ENCODE measurements at regions not wholly inside any gene's neighbourhood (a gene's known extent, or its start where the extent isn't known, plus 50 kb on each side); places are given as distances from the start of the nearest gene placed in this dataset.
A peak's percentile ranks its signal among the peaks of the same experiment; 100 is the strongest.

DNA sequence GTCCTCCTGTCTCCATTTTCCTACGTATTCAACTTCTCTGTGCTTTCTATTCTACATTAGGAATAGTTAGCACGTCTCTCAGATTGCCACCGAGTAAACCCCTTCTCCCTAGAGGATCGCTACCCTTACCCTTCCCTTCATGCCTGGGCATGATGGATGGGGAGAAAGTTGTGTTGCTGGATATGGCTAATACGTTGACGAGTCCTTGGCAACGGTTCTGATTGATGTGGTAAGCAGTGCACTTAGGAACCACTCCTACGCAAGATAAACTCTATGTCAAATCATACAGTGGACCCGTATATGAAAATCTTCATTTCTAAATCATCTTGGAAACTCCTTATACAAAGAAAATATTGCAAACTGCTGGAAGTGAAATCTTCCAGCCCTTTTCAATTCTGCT, 224.5 kb downstream of the EFNB2 start:
- CTCF ChIA-PET: no interaction called here
- ATAC-seq: no peak
- no peaks in the 10 kb centered on the region for H3K4me1 ChIP-seq (ENCODE audit: control insufficient read depth in 1 of 2, insufficient read depth in 2 of 2, low read length in 2 of 2)

DNA sequence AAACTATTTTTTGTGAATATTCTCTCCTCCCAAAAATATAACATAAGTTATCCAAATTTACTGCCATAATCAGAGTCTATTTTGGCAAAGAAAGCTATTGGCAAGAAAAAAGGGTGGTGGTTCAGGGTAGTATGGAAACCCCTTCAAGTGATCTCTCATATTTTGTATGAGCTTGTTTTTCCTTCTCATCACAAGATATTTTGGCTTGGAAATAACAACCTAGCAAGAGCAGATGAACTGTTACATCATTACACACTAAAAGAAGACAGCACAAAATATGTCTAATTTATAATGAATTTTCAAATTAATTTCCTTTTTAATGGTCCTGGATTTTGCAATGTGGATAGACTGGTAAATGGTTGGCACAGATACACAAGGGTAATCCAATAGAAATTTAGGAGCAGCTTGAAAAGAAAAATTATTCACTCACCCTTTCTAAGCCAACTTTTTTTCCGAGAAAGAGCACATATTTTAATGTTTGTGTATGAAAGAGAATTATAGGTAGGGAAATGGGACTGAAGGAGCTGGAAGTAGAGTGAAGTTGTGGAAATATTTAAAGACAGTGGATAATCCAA, 225.1 kb downstream of the EFNB2 start:
- Histone ChIP-seq H3K4me3 (replicated peaks in 1 of 2; ENCODE audit: low read depth in 1 of 2, low read length in 2 of 2) (no peak overlapping the region), H3K9ac (ENCODE audit: low read length) (no peak overlapping the region), H3K4me1 (ENCODE audit: control insufficient read depth in 1 of 2, insufficient read depth in 2 of 2, low read length in 2 of 2) (no peaks in the 10 kb centered on the region), H3K79me2 (ENCODE audit: insufficient read depth, low read length) (no peaks in the 10 kb centered on the region), H3K36me3 (ENCODE audit: control insufficient read depth in 1 of 2, insufficient read depth in 2 of 2, low read length in 2 of 2) (no peaks in the 10 kb centered on the region), H3K9me3 (ENCODE audit: control insufficient read depth in 1 of 2, insufficient read depth in 1 of 2, low read depth in 1 of 2, low read length in 2 of 2) (no peaks in the 10 kb centered on the region), H3K27ac (ENCODE audit: low read depth, low read length) (no peak overlapping the region), H2AFZ (ENCODE audit: low read depth, low read length, poor library complexity, severe bottlenecking) (peak overlapping the region; percentile 8), H3K4me2 (ENCODE audit: low read length) (no peak overlapping the region), H4K20me1 (ENCODE audit: insufficient read depth) (no peaks in the 10 kb centered on the region), H3K9me2 (ENCODE audit: insufficient read depth) (no peaks in the 10 kb centered on the region), H3K27me3 (ENCODE audit: insufficient read depth, low read length) (no peaks in the 10 kb centered on the region)
- RAD21 ChIA-PET (ENCODE audit: low non-redundant PET in 1 of 2, low total read pairs in 2 of 2, uncharacterized antibody in 2 of 2, unreplicated experiment in 2 of 2): no interaction called here
- CTCF ChIA-PET: no interaction called here
- intact Hi-C loops (cut with micrococcal nuclease): no loop called here
- no TSS peak for BruUV-seq (replicated peaks)
- POLR2A ChIA-PET: no interaction called here
- DNase-seq (ENCODE audit: low read depth, low spot score) (no peak), ATAC-seq (no peak)
- TF ChIP-seq, protein P1, sequence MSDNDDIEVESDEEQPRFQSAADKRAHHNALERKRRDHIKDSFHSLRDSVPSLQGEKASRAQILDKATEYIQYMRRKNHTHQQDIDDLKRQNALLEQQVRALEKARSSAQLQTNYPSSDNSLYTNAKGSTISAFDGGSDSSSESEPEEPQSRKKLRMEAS (IDR thresholded peaks at IDR 0.05): no peak
- no peak for TF ChIP-seq ZNF274 (IDR thresholded peaks at IDR 0.05; ENCODE audit: low read depth, low read length)
- no peak for TF ChIP-seq EGR1 (IDR thresholded peaks at IDR 0.05; ENCODE audit: low read depth)
- TF ChIP-seq TCF7L2 (IDR thresholded peaks at IDR 0.05; ENCODE audit: borderline replicate concordance, extremely low read depth, insufficient read depth, insufficient read length): no peak
- TF ChIP-seq SIN3A (IDR thresholded peaks at IDR 0.05; ENCODE audit: low read depth): no peak
- no peak for TF ChIP-seq ZFX (IDR thresholded peaks at IDR 0.05)
- no peak for TF ChIP-seq CEBPB (IDR thresholded peaks at IDR 0.05; ENCODE audit: low read depth)
- no peak for TF ChIP-seq POLR2A (IDR thresholded peaks at IDR 0.05; ENCODE audit: borderline replicate concordance, extremely low read depth, insufficient read depth, insufficient read length)
- TF ChIP-seq, protein P2, sequence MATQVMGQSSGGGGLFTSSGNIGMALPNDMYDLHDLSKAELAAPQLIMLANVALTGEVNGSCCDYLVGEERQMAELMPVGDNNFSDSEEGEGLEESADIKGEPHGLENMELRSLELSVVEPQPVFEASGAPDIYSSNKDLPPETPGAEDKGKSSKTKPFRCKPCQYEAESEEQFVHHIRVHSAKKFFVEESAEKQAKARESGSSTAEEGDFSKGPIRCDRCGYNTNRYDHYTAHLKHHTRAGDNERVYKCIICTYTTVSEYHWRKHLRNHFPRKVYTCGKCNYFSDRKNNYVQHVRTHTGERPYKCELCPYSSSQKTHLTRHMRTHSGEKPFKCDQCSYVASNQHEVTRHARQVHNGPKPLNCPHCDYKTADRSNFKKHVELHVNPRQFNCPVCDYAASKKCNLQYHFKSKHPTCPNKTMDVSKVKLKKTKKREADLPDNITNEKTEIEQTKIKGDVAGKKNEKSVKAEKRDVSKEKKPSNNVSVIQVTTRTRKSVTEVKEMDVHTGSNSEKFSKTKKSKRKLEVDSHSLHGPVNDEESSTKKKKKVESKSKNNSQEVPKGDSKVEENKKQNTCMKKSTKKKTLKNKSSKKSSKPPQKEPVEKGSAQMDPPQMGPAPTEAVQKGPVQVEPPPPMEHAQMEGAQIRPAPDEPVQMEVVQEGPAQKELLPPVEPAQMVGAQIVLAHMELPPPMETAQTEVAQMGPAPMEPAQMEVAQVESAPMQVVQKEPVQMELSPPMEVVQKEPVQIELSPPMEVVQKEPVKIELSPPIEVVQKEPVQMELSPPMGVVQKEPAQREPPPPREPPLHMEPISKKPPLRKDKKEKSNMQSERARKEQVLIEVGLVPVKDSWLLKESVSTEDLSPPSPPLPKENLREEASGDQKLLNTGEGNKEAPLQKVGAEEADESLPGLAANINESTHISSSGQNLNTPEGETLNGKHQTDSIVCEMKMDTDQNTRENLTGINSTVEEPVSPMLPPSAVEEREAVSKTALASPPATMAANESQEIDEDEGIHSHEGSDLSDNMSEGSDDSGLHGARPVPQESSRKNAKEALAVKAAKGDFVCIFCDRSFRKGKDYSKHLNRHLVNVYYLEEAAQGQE (IDR thresholded peaks at IDR 0.05; ENCODE audit: low read depth): no peak

More for the DNA sequence above, 224.5 kb downstream of the EFNB2 start:
- intact Hi-C loops (cut with micrococcal nuclease): no loop called here
- DNase-seq (ENCODE audit: low read depth, low spot score): no peak
- TF ChIP-seq SRF (IDR thresholded peaks at IDR 0.05; ENCODE audit: low read depth) (no peak), RAD21 (IDR thresholded peaks at IDR 0.05; ENCODE audit: low read depth) (no peak), EGR1 (IDR thresholded peaks at IDR 0.05; ENCODE audit: low read depth) (no peak), ELF1 (IDR thresholded peaks at IDR 0.05; ENCODE audit: borderline replicate concordance, low read depth) (no peak), SP1 (IDR thresholded peaks at IDR 0.05; ENCODE audit: low read depth) (no peak), TCF7L2 (IDR thresholded peaks at IDR 0.05; ENCODE audit: borderline replicate concordance, extremely low read depth, insufficient read depth, insufficient read length) (no peak), ZNF274 (IDR thresholded peaks at IDR 0.05; ENCODE audit: low read depth, low read length) (no peak), POLR2A (IDR thresholded peaks at IDR 0.05; ENCODE audit: borderline replicate concordance, extremely low read depth, insufficient read depth, insufficient read length) (no peak), SIN3A (IDR thresholded peaks at IDR 0.05; ENCODE audit: low read depth) (no peak), EZH2phosphoT487 (IDR thresholded peaks at IDR 0.05; ENCODE audit: borderline replicate concordance) (no peak)
- TF ChIP-seq, protein P3, sequence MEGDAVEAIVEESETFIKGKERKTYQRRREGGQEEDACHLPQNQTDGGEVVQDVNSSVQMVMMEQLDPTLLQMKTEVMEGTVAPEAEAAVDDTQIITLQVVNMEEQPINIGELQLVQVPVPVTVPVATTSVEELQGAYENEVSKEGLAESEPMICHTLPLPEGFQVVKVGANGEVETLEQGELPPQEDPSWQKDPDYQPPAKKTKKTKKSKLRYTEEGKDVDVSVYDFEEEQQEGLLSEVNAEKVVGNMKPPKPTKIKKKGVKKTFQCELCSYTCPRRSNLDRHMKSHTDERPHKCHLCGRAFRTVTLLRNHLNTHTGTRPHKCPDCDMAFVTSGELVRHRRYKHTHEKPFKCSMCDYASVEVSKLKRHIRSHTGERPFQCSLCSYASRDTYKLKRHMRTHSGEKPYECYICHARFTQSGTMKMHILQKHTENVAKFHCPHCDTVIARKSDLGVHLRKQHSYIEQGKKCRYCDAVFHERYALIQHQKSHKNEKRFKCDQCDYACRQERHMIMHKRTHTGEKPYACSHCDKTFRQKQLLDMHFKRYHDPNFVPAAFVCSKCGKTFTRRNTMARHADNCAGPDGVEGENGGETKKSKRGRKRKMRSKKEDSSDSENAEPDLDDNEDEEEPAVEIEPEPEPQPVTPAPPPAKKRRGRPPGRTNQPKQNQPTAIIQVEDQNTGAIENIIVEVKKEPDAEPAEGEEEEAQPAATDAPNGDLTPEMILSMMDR (IDR thresholded peaks at IDR 0.05 in 2 of 3, conservative IDR thresholded peaks at IDR 0.05 in 1 of 3; ENCODE audit: borderline replicate concordance in 1 of 3, insufficient read depth in 1 of 3, low read depth in 2 of 3, low read length in 2 of 3): no peak
- Histone ChIP-seq H4K20me1 (ENCODE audit: insufficient read depth) (no peaks in the 10 kb centered on the region), H3K27me3 (ENCODE audit: insufficient read depth, low read length) (no peaks in the 10 kb centered on the region), H2AFZ (ENCODE audit: low read depth, low read length, poor library complexity, severe bottlenecking) (peak overlapping the region; percentile 8), H3K4me3 (replicated peaks in 1 of 2; ENCODE audit: low read depth in 1 of 2, low read length in 2 of 2) (no peak overlapping the region), H3K9ac (ENCODE audit: low read length) (no peak overlapping the region), H3K9me3 (ENCODE audit: control insufficient read depth in 1 of 2, insufficient read depth in 1 of 2, low read depth in 1 of 2, low read length in 2 of 2) (no peaks in the 10 kb centered on the region), H3K36me3 (ENCODE audit: control insufficient read depth in 1 of 2, insufficient read depth in 2 of 2, low read length in 2 of 2) (no peaks in the 10 kb centered on the region), H3K4me2 (ENCODE audit: low read length) (no peak overlapping the region), H3K27ac (ENCODE audit: low read depth, low read length) (no peak overlapping the region), H3K9me2 (ENCODE audit: insufficient read depth) (no peaks in the 10 kb centered on the region), H3K79me2 (ENCODE audit: insufficient read depth, low read length) (no peaks in the 10 kb centered on the region)
- RAD21 ChIA-PET (ENCODE audit: low non-redundant PET in 1 of 2, low total read pairs in 2 of 2, uncharacterized antibody in 2 of 2, unreplicated experiment in 2 of 2): no interaction called here
- no TSS peak for BruUV-seq (replicated peaks)
- POLR2A ChIA-PET: no interaction called here

Data from HCT116 (cell line).